Small intestine (tissue), 7 donors: ENCODE measurements at regions not wholly inside any gene's neighbourhood (a gene's known extent, or its start where the extent isn't known, plus 50 kb on each side); places are given as distances from the start of the nearest gene placed in this dataset.

Experiments
- DNase-seq, 2 donors: peaks; one replicate each; pipeline versions ENCODE4 v3.0.0 to v3.0.0-alpha.2; 2013
- FAIRE-seq: peaks from 2 replicates; lab custom pipeline; 2012; peaks lifted over from hg19 to GRCh38; lab: Jason Lieb, UNC
- H3K27ac ChIP-seq, 3 donors: one replicate each; pipeline ENCODE4 v1.5.1; 2013; ENCODE audit warnings: low read length in 2 of 3, mild to moderate bottlenecking in 2 of 3, control low read depth in 1 of 3, inconsistent platforms in 1 of 3, low read depth in 1 of 3, moderate library complexity in 1 of 3
- H3K27me3 ChIP-seq, 3 donors: one replicate each; pipeline ENCODE4 v1.6.1; 2013; ENCODE audit warnings: low read length in 3 of 3, inconsistent platforms in 1 of 3; ENCODE audit not compliant: control insufficient read depth in 3 of 3, insufficient read depth in 3 of 3
- H3K36me3 ChIP-seq, 3 donors: one replicate each; pipeline ENCODE4 v1.6.1; 2013; ENCODE audit warnings: low read length in 3 of 3, inconsistent platforms in 1 of 3, low read depth in 1 of 3, mild to moderate bottlenecking in 1 of 3, moderate library complexity in 1 of 3; ENCODE audit not compliant: control insufficient read depth in 3 of 3, insufficient read depth in 2 of 3
- H3K4me1 ChIP-seq, 3 donors: one replicate each; pipeline ENCODE4 v1.6.1; 2013; ENCODE audit warnings: low read length in 2 of 3, inconsistent platforms in 1 of 3, low read depth in 1 of 3, mild to moderate bottlenecking in 1 of 3, moderate library complexity in 1 of 3; ENCODE audit not compliant: control insufficient read depth in 3 of 3, insufficient read depth in 2 of 3
- H3K4me3 ChIP-seq, 3 donors: one replicate each; pipeline ENCODE4 v1.5.1; 2013; ENCODE audit warnings: low read length in 3 of 3, control low read depth in 1 of 3, inconsistent platforms in 1 of 3, low read depth in 1 of 3, mild to moderate bottlenecking in 1 of 3, moderate library complexity in 1 of 3
- H3K9me3 ChIP-seq, 2 donors: one replicate each; pipeline ENCODE4 v1.6.1; 2013; ENCODE audit warnings: low read depth in 1 of 2, low read length in 1 of 2; ENCODE audit not compliant: control insufficient read depth in 2 of 2, insufficient read depth in 1 of 2
- WGBS, 3 donors: extraction: QIAGEN DNeasy Blood & Tissue Kit; methylation state at CpG; one replicate each; pipeline ENCODE4 v1.1.7; 2013; 5-methylcytosine and 5-hydroxymethylcytosine counted together
- donor health status: healthy with polysubstance abuse.
- donor health status: control.
- donor health status: control.
- donor health status: Bipolar disorder and iron deficiency.
- donor health status: healthy.

DNA sequence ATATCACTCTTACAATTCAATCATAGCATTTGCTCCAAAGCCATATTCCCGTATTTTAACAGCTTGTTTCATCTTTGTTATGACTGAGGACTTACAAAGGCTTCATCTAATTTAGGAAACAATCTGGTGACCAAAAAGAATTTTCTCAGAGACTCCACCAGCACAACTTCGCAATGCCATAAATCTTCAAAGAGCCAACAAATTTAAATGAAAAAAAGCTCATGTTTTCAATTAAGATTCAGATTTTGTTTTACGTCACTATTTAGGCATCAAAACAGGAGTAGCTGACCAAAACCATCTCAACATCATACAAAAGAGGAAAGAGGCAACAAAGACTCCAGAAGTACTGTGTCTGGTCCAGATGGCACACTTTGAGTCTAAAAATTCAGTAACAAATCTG lies 373.3 kb downstream of the TTLL7 start:
- Histone ChIP-seq H3K27ac (no peak overlapping the region), H3K9me3 (no peaks in the 10 kb centered on the region), H3K4me1 (no peaks in the 10 kb centered on the region), H3K36me3 (no peaks in the 10 kb centered on the region), H3K4me3 (no peak overlapping the region), H3K27me3 (no peaks in the 10 kb centered on the region)
- no peak for FAIRE-seq
- WGBS, 3 donors, result 88 to 90% (median 90%) methylated on average over 3 of the region's 3 CpGs
- no peak for DNase-seq

- Histone ChIP-seq H3K4me1 (no peaks in the 10 kb centered on the region), H3K27me3 (no peaks in the 10 kb centered on the region), H3K9me3 (no peaks in the 10 kb centered on the region), H3K4me3 (no peak overlapping the region), H3K27ac (no peak overlapping the region), H3K36me3 (no peaks in the 10 kb centered on the region)
- WGBS, 3 donors, result 89 to 92% (median 91%) methylated on average over 4 of the region's 4 CpGs
- FAIRE-seq (no peak), DNase-seq (no peak)
Observed at GRCh38 chr1:83620016-83620415, 378.9 kb downstream of the TTLL7 start.

DNA sequence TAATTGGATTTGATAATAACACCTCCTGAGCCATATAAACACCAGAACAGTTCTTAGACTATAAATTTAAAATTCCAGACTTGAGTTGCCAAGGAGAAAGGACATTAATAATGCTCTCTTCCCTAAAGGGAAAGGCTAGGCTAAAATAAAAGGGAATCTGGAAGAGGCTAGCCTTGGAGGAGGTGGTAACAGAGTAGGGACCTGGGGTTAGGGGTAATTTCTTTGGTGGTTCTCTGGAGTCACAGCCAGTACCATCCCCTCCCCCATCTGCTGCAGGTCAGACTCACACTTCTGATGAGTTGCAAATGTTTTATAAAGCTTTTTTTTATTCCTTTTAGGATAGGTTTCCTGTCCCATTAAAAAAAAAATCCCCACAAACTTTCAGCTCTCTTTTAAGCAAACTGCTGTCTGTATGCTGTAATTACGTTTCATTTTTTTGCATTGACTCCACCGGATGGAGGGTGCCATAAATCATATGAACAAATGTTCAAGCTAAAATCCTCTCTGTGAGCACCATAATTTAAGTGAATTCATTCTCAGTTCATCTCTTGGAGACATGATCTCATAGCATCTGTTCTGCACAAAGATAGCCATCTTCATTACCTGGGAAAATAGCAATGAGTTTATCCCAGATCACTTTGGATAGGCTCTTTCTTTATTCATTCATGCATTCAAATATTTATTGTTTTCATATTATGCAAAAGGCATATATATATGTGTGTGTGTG lies 379.6 kb downstream of the TTLL7 start:
- Histone ChIP-seq H3K36me3 (no peaks in the 10 kb centered on the region), H3K4me3 (no peak overlapping the region), H3K4me1 (no peaks in the 10 kb centered on the region), H3K27me3 (no peaks in the 10 kb centered on the region), H3K9me3 (no peaks in the 10 kb centered on the region), H3K27ac (no peak overlapping the region)
- DNase-seq, result no peak
- FAIRE-seq, result no peak
- WGBS, 3 donors, result 43 to 81% (median 69%) methylated on average over 2 of the region's 2 CpGs

DNA sequence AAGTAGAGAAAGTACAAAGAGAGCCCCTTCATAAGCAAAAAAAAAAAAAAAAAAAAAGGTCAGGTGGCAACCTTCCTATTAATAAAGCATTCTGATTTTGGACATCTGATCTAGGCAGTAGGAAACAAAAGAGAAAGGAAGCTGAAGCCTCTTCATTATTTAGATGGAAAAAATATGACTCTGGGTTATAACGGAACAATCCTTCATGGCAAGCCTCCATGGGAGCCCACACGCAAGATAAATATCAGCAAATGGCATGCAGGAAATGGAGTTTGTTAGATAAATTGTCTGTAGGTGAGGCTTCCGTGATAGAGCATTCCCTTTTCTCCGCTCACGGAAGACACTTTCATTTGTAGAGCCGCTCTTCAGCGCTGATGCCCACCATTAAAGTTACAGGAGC lies 381.0 kb downstream of the TTLL7 start:
- Histone ChIP-seq H3K9me3 (no peaks in the 10 kb centered on the region), H3K27me3 (no peaks in the 10 kb centered on the region), H3K4me1 (no peaks in the 10 kb centered on the region), H3K36me3 (no peaks in the 10 kb centered on the region), H3K4me3 (no peak overlapping the region), H3K27ac (no peak overlapping the region)
- 89 to 93% (median 90%) methylated on average over 7 of the region's 7 CpGs for WGBS, 3 donors
- FAIRE-seq, result no peak
- DNase-seq, result no peak

- Histone ChIP-seq H3K36me3 (no peaks in the 10 kb centered on the region), H3K4me3 (no peak overlapping the region), H3K9me3 (no peaks in the 10 kb centered on the region), H3K27ac (no peak overlapping the region), H3K4me1 (no peaks in the 10 kb centered on the region), H3K27me3 (no peaks in the 10 kb centered on the region)
- DNase-seq, result no peak
- 84 to 89% (median 89%) methylated on average over 2 of the region's 2 CpGs for WGBS, 3 donors
- no peak for FAIRE-seq
Observed at GRCh38 chr1:83615370-83615769, 383.6 kb downstream of the TTLL7 start.

DNA sequence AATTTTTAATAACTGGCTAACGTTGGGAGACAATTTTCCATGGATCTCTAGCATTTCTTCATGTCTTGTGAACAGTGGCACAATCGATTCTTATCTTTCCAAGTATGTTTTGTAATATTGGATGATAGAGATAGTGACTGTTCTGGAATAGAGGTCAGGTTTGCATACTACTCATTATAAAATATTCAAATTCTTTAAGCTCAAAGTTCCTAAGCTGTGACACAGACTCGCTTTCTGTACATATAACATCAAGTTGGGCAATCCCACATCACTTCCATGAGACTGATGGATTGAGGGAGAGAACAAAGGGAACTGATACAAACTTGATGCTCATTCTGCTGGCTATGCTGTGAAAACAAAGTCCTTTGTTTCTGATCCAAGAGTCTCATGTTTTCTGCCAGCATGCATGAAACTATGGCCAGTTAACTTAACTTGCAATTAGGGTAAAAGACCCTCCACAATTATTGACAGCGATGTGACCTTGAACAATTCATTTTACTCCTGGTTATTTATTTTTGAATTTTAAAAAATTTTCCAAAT lies 392.4 kb downstream of the TTLL7 start:
- Histone ChIP-seq H3K4me3 (no peak overlapping the region), H3K27ac (no peak overlapping the region), H3K9me3 (no peaks in the 10 kb centered on the region), H3K27me3 (no peaks in the 10 kb centered on the region), H3K36me3 (no peaks in the 10 kb centered on the region), H3K4me1 (no peaks in the 10 kb centered on the region)
- FAIRE-seq, result no peak
- WGBS, 3 donors, result 59 to 75% (median 71%) methylated on average over 4 of the region's 4 CpGs
- no peak for DNase-seq

GRCh38 chr1:83596331-83596730 lies 402.6 kb downstream of the TTLL7 start:
- Histone ChIP-seq H3K9me3 (peaks cover 0 to 8% of the 10 kb centered on the region in 2 donors), H3K4me3 (no peak overlapping the region), H3K27me3 (no peaks in the 10 kb centered on the region), H3K4me1 (no peaks in the 10 kb centered on the region), H3K36me3 (no peaks in the 10 kb centered on the region), H3K27ac (no peak overlapping the region)
- whole genome bisulfite sequencing, 3 donors, result 19 to 31% (median 30%) methylated on average over 1 of the region's 1 CpG
- DNase-seq, result no peak
- no peak for FAIRE-seq

- Histone ChIP-seq H3K4me1 (no peaks in the 10 kb centered on the region), H3K27me3 (no peaks in the 10 kb centered on the region), H3K9me3 (no peaks in the 10 kb centered on the region), H3K36me3 (no peaks in the 10 kb centered on the region), H3K27ac (no peak overlapping the region), H3K4me3 (no peak overlapping the region)
- no peak for DNase-seq
- FAIRE-seq, result no peak
- WGBS, 3 donors, result 71 to 83% (median 75%) methylated on average over 1 of the region's 1 CpG
Observed at GRCh38 chr1:83593073-83593472, 405.9 kb downstream of the TTLL7 start.

- no peaks in the 10 kb centered on the region for H3K9me3 ChIP-seq
- H3K36me3 ChIP-seq, result no peaks in the 10 kb centered on the region
- no peaks in the 10 kb centered on the region for H3K4me1 ChIP-seq
- no peaks in the 10 kb centered on the region for H3K27me3 ChIP-seq
- no peak for DNase-seq
- FAIRE-seq, result no peak
- H3K4me3 ChIP-seq, result no peak overlapping the region
- no peak overlapping the region for H3K27ac ChIP-seq
Observed at GRCh38 chr1:83588140-83588539, 410.8 kb downstream of the TTLL7 start.
